NCI-H2196 treated with DMSO at 0.1 percent for 48 hours (cell line): ENCODE measurements at regions not wholly inside any gene's neighbourhood (a gene's known extent, or its start where the extent isn't known, plus 50 kb on each side); places are given as distances from the start of the nearest gene placed in this dataset.

Experiments used
- DNase-seq: peaks from one replicate; lab custom pipeline; 2025; ENCODE audit not compliant: unreplicated experiment; lab: John Stamatoyannopoulos, UW

DNA sequence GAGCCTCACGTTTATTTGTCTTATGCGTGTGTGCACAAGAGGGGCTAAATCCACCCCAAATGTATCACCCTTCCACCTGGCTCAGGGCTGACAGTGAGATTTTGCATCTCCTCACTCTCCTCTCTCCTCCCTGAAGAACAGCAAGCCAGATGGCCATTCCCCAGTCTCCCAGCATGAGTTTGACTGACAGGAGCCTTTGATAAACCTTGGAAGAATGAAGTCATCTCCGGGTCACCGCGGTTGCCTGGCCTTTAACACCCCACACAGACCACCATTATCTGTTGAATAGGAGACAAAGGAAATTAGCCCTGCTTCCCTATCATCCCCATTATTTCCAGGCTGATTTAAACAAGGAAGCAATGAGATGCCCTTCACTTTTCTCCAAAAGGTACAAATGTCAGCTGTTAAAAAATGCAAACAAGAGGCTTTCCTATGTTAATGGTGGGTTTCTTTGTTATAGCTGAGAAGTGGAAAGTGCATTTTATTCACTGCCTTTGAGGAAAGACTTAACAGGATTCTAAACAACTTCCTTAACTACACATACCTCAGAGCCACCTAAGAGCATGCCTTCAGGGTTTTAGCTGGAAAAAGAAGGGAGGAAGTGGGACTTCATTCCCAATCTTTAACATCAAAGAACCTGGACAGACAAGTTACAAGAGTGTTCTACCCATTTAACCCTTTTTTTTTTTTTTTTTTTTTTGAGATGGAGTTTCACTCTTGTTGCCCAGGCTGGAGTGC lies 524.8 kb upstream of the ID4 start:
- no peak for DNase-seq

DNA sequence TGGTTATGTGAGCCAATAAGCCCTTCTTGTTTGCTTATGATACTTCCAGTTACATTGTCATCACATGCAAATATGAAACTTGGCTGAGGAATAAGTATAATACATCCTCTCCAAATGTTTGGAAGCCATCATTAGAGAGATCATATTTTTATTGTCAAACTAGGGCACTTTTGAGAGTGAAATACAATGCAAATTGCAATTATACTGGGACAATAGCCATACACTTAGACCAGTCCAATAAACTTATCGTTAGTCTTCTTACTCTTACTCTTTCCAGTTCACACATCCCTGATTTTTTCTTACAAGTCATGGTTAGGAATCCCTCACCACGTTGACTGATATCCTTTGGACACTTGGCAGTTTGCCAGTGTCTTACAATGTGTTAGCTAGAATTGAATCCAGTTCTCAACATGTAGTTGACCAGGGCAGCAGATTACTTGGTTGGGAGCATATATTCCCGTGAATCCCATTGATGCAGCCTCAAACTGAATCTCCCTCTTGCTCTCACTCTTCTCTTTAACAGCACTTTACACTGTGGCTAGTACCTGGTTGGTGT lies 519.7 kb upstream of the ID4 start:
- no peak for DNase-seq

GRCh38 chr6:19319005-19319404 lies 518.2 kb upstream of the ID4 start:
- no peak for DNase-seq

DNA sequence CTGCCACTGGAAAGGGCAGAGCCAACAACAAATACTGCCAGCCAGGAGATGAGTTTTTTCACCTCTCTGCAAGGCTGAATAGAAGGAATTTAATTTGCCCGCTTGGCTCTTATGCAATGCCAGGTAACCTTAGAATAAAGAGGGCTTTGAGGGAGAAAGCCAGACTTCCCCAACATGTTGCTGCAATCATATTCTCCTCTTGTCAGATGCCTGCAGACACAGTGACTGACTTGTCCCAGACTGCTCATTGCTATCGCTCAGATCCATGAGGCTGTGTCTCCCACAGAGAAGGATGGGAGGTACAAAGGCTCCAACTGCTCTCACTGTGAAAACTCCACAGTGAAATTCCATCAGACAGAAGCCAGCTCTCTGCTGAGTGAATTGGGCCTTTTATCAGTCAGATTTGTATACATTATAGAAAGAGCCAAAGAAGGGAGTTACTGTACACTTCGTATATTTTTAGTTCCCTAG lies 517.0 kb upstream of the ID4 start:
- DNase-seq: no peak

GRCh38 chr6:19322691-19323485 lies 514.3 kb upstream of the ID4 start:
- no peak for DNase-seq

DNA sequence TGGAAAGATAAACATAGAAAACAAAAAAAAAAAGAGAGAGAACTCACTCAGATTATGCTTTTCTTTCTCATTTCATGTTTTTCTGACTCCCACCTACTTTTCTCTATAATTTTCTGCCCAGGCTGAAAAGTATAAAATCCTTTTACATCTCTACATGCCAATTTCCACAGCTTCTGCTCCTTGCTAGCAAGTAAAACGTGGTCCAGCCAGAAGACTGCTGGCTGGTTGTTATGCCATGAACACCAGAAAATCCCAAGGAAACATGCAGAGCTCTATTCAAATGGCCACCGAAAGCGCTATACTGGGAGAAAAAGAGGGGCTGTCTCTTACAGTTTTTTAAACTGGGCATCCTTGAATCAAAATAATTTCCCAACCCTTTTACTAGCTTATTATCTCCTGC lies 512.8 kb upstream of the ID4 start:
- no peak for DNase-seq

GRCh38 chr6:19325335-19325789 lies 511.8 kb upstream of the ID4 start:
- no peak for DNase-seq

GRCh38 chr6:19327241-19327640 lies 509.9 kb upstream of the ID4 start:
- no peak for DNase-seq

DNA sequence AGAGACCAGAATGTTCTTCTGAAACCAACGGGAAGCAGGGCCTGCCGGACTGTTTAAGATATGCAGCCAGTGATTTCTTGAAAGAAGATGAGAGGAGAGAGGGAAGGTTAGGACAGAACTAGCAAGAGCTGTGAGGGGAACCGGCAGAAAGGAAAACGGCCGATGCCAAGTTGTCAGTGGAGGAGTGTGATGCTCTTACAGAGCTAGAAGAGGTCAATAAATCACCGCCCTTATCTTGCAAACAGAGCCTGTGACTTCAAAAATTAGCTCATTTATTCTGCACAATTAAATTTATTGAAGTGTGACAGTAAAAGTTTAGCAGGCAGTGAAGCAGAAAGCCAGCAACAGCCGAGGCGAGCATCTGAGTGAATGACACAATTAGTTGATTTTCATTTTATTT lies 509.5 kb upstream of the ID4 start:
- no peak for DNase-seq

GRCh38 chr6:19329078-19329477 lies 508.1 kb upstream of the ID4 start:
- no peak for DNase-seq

- no peak for DNase-seq
These were observed 506.1 kb upstream of the ID4 start for GRCh38 chr6:19331089-19331488.

DNA sequence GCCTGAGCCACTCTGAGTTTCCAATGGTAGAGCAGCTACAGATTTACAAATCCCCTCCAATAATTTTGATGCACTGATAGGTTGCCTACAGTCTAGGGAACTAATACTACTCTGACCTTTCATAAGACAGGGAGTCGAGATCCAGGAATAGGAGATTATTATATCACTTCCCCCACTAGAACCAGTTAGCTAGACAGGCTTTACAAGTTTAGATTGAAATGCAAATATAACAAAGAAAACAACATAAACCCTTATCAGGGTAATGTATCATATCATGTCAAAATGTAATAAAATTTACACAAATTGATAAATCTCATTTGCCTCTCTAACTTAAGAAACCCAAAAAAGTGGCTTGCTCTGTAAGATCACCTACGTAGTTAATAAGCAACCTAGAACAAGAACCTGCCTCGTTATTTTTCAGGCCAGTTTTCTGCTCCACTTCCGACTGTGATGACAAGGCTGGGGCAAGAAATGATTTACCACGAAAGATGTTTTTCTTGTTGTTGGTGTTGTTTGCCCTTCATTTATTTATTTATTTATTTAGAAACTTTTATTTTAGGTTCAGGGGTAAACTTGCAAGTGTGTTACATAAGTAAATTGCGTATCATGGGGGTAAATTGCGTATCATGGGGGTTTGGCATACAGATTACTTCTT lies 504.2 kb upstream of the ID4 start:
- no peak for DNase-seq

- DNase-seq: no peak
These were observed 503.2 kb upstream of the ID4 start for GRCh38 chr6:19333936-19334335.

- no peak for DNase-seq
These were observed 500.6 kb upstream of the ID4 start for GRCh38 chr6:19336579-19336978.

DNA sequence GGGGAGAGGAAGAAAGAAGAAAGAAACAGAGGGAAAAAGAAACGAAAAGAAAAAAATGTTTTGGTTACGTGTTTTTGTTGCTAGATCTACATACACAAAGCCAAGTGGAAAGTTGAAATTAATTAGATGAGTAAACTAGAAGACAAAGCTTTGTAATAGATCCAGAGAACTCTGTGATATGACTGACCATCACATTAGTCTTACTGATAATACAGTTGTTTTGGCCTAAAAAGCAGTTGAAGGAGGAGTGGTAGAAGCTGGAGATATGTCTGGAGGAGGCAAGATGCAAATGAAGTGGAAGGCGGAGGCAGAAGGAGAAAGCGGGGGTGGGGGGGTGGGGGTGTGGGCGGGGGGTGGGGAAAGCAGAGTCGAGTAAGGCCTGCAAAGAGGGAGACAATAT lies 500.1 kb upstream of the ID4 start:
- no peak for DNase-seq

GRCh38 chr6:19342616-19343015 lies 494.6 kb upstream of the ID4 start:
- no peak for DNase-seq

GRCh38 chr6:19349429-19349828 lies 487.7 kb upstream of the ID4 start:
- no peak for DNase-seq

- no peak for DNase-seq
These were observed 483.0 kb upstream of the ID4 start for GRCh38 chr6:19354181-19354580.

- DNase-seq: no peak
These were observed 480.5 kb upstream of the ID4 start for GRCh38 chr6:19356692-19357091.

GRCh38 chr6:19362396-19362795 lies 474.8 kb upstream of the ID4 start:
- no peak for DNase-seq

DNA sequence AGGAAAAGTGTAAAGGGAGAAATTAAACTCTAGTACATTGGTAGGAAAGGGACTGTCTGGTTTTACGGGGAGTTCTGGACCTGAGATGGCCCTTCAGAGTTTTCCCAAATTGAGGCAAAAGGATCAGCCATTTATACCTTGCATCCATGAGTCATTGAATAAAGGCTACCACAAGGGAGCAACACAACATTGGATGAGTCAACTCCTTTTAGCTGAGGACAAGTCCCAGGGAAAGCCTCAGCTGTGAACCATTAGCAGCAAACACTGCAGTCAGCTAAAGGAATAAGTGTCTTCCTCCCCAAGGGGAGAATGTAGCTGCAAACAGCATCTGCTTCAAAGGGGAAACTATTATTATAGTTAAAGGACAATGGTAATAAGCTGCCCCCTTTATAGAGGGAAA lies 468.7 kb upstream of the ID4 start:
- no peak for DNase-seq

DNA sequence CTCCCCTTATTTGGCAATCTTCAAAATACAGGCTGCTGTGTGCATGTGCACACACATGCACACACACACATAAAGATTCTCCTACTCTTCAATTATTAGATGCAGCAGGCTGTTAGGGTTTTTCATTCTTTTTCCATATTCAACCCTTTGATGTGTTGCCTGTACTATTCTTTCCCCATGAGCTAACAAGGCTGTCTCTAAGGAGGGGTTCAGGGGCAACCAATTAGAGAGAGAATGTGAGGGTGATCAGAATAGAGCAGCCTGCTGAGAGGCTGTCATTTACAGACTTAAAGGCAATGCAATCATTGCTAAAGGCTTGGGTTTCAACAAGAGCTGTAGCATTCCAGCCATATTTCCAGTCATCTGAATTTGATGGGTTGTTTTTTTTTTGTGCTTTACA lies 467.4 kb upstream of the ID4 start:
- no peak for DNase-seq
